ENCODE measurements at regions not wholly inside any gene's neighbourhood (a gene's known extent, or its start where the extent isn't known, plus 50 kb on each side); places are given as distances from the start of the nearest gene placed in this dataset.

GRCh38 chr18:45165871-45166270 lies 449.4 kb upstream of the SLC14A2 start:
- H3K4me1 ChIP-seq (ENCODE audit: control insufficient read depth, low read depth, low read length), result no peaks in the 10 kb centered on the region
- no peak overlapping the region for H2AK5ac ChIP-seq (ENCODE audit: low read length)

GRCh38 chr18:45166341-45166835 lies 448.9 kb upstream of the SLC14A2 start:
- Histone ChIP-seq H3K27me3 (ENCODE audit: insufficient read depth, low read length, poor library complexity) (no peaks in the 10 kb centered on the region), H3K4me1 (ENCODE audit: control insufficient read depth, low read depth, low read length) (no peaks in the 10 kb centered on the region), H3K27ac (ENCODE audit: low read depth, low read length) (no peak overlapping the region), H2BK5ac (ENCODE audit: low read length) (no peak overlapping the region), H2BK120ac (ENCODE audit: low read depth, low read length) (no peak overlapping the region), H4K8ac (ENCODE audit: low read depth, low read length) (no peak overlapping the region), H4K5ac (ENCODE audit: low read length) (no peak overlapping the region), H3K56ac (ENCODE audit: low read length) (no peak overlapping the region), H3K18ac (ENCODE audit: low read length) (no peak overlapping the region), H3K4me3 (ENCODE audit: low read length) (no peak overlapping the region), H3K4me2 (ENCODE audit: low read length) (no peak overlapping the region), H3K4ac (ENCODE audit: low read depth, low read length) (no peak overlapping the region), H3K79me2 (ENCODE audit: control insufficient read depth, insufficient read depth, low read length) (no peaks in the 10 kb centered on the region), H2BK15ac (replicated peaks; ENCODE audit: low read depth) (no peak overlapping the region), H3K36me3 (ENCODE audit: control insufficient read depth, insufficient read depth, low read length) (no peaks in the 10 kb centered on the region), H3K9ac (ENCODE audit: low read length) (no peak overlapping the region), H3K23ac (ENCODE audit: low read length) (no peak overlapping the region), H2AK5ac (ENCODE audit: low read length) (no peak overlapping the region), H3K79me1 (ENCODE audit: low read length) (no peaks in the 10 kb centered on the region)
- no CpG with 5 or more reads among the region's 5 CpGs for WGBS (ENCODE audit: extremely low coverage, insufficient coverage, low lambda C conversion rate)
- no peak for DNase-seq

More at GRCh38 chr18:45165871-45166270, 449.4 kb upstream of the SLC14A2 start:
- no peak overlapping the region for H3K4me2 ChIP-seq (ENCODE audit: low read length)
- no CpG with 5 or more reads among the region's 3 CpGs for WGBS (ENCODE audit: extremely low coverage, insufficient coverage, low lambda C conversion rate)
- H3K79me2 ChIP-seq (ENCODE audit: control insufficient read depth, insufficient read depth, low read length), result no peaks in the 10 kb centered on the region
- H2BK120ac ChIP-seq (ENCODE audit: low read depth, low read length), result no peak overlapping the region
- H2BK15ac ChIP-seq (replicated peaks; ENCODE audit: low read depth), result no peak overlapping the region
- no peak overlapping the region for H3K4me3 ChIP-seq (ENCODE audit: low read length)
- H3K36me3 ChIP-seq (ENCODE audit: control insufficient read depth, insufficient read depth, low read length), result no peaks in the 10 kb centered on the region
- H3K27ac ChIP-seq (ENCODE audit: low read depth, low read length), result no peak overlapping the region
- H2BK5ac ChIP-seq (ENCODE audit: low read length), result no peak overlapping the region
- no peak overlapping the region for H3K23ac ChIP-seq (ENCODE audit: low read length)
- no peak overlapping the region for H3K56ac ChIP-seq (ENCODE audit: low read length)
- H4K8ac ChIP-seq (ENCODE audit: low read depth, low read length), result no peak overlapping the region
- no peak overlapping the region for H3K9ac ChIP-seq (ENCODE audit: low read length)
- no peaks in the 10 kb centered on the region for H3K27me3 ChIP-seq (ENCODE audit: insufficient read depth, low read length, poor library complexity)
- no peaks in the 10 kb centered on the region for H3K79me1 ChIP-seq (ENCODE audit: low read length)
- H3K4ac ChIP-seq (ENCODE audit: low read depth, low read length), result no peak overlapping the region
- no peak overlapping the region for H4K5ac ChIP-seq (ENCODE audit: low read length)
- no peak overlapping the region for H3K18ac ChIP-seq (ENCODE audit: low read length)
- no peak for DNase-seq

GRCh38 chr18:45166836-45167551 lies 448.3 kb upstream of the SLC14A2 start:
- no peak overlapping the region for H3K56ac ChIP-seq (ENCODE audit: low read length)
- no peak overlapping the region for H3K27ac ChIP-seq (ENCODE audit: low read depth, low read length)
- no peak overlapping the region for H3K18ac ChIP-seq (ENCODE audit: low read length)
- H3K4ac ChIP-seq (ENCODE audit: low read depth, low read length), result no peak overlapping the region
- no peaks in the 10 kb centered on the region for H3K79me1 ChIP-seq (ENCODE audit: low read length)
- H4K5ac ChIP-seq (ENCODE audit: low read length), result no peak overlapping the region
- no peak overlapping the region for H4K8ac ChIP-seq (ENCODE audit: low read depth, low read length)
- no peak overlapping the region for H3K4me2 ChIP-seq (ENCODE audit: low read length)
- no peak overlapping the region for H2AK5ac ChIP-seq (ENCODE audit: low read length)
- H3K23ac ChIP-seq (ENCODE audit: low read length), result no peak overlapping the region
- no CpG with 5 or more reads among the region's 5 CpGs for WGBS (ENCODE audit: extremely low coverage, insufficient coverage, low lambda C conversion rate)
- DNase-seq, result no peak
- no peak overlapping the region for H2BK5ac ChIP-seq (ENCODE audit: low read length)
- H3K79me2 ChIP-seq (ENCODE audit: control insufficient read depth, insufficient read depth, low read length), result no peaks in the 10 kb centered on the region
- H3K27me3 ChIP-seq (ENCODE audit: insufficient read depth, low read length, poor library complexity), result no peaks in the 10 kb centered on the region
- no peak overlapping the region for H2BK120ac ChIP-seq (ENCODE audit: low read depth, low read length)
- no peak overlapping the region for H2BK15ac ChIP-seq (replicated peaks; ENCODE audit: low read depth)
- no peak overlapping the region for H3K9ac ChIP-seq (ENCODE audit: low read length)
- H3K4me3 ChIP-seq (ENCODE audit: low read length), result no peak overlapping the region
- H3K4me1 ChIP-seq (ENCODE audit: control insufficient read depth, low read depth, low read length), result no peaks in the 10 kb centered on the region
- no peaks in the 10 kb centered on the region for H3K36me3 ChIP-seq (ENCODE audit: control insufficient read depth, insufficient read depth, low read length)

- Histone ChIP-seq H3K56ac (ENCODE audit: low read length) (no peak overlapping the region), H3K4me1 (ENCODE audit: control insufficient read depth, low read depth, low read length) (no peaks in the 10 kb centered on the region), H2AK5ac (ENCODE audit: low read length) (no peak overlapping the region), H3K27ac (ENCODE audit: low read depth, low read length) (no peak overlapping the region), H3K4me3 (ENCODE audit: low read length) (no peak overlapping the region), H4K5ac (ENCODE audit: low read length) (no peak overlapping the region), H3K36me3 (ENCODE audit: control insufficient read depth, insufficient read depth, low read length) (no peaks in the 10 kb centered on the region), H3K79me1 (ENCODE audit: low read length) (no peaks in the 10 kb centered on the region), H3K79me2 (ENCODE audit: control insufficient read depth, insufficient read depth, low read length) (no peaks in the 10 kb centered on the region), H3K9ac (ENCODE audit: low read length) (no peak overlapping the region), H3K4me2 (ENCODE audit: low read length) (no peak overlapping the region), H3K4ac (ENCODE audit: low read depth, low read length) (no peak overlapping the region), H3K23ac (ENCODE audit: low read length) (no peak overlapping the region), H2BK5ac (ENCODE audit: low read length) (no peak overlapping the region), H2BK15ac (replicated peaks; ENCODE audit: low read depth) (no peak overlapping the region), H2BK120ac (ENCODE audit: low read depth, low read length) (no peak overlapping the region), H3K18ac (ENCODE audit: low read length) (no peak overlapping the region), H3K27me3 (ENCODE audit: insufficient read depth, low read length, poor library complexity) (no peaks in the 10 kb centered on the region), H4K8ac (ENCODE audit: low read depth, low read length) (no peak overlapping the region)
- WGBS (ENCODE audit: extremely low coverage, insufficient coverage, low lambda C conversion rate), result no CpG with 5 or more reads among the region's 6 CpGs
- no peak for DNase-seq
Measured at GRCh38 chr18:45167631-45168280, 447.5 kb upstream of the SLC14A2 start.

GRCh38 chr18:45168866-45169600 lies 446.2 kb upstream of the SLC14A2 start:
- Histone ChIP-seq H3K4me2 (ENCODE audit: low read length) (no peak overlapping the region), H3K27me3 (ENCODE audit: insufficient read depth, low read length, poor library complexity) (no peaks in the 10 kb centered on the region)

More at GRCh38 chr18:45168866-45169600, 446.2 kb upstream of the SLC14A2 start:
- no CpG with 5 or more reads among the region's 2 CpGs for WGBS (ENCODE audit: extremely low coverage, insufficient coverage, low lambda C conversion rate)
- H2BK15ac ChIP-seq (replicated peaks; ENCODE audit: low read depth), result no peak overlapping the region
- H3K4me3 ChIP-seq (ENCODE audit: low read length), result no peak overlapping the region
- no peak overlapping the region for H4K8ac ChIP-seq (ENCODE audit: low read depth, low read length)
- no peak overlapping the region for H3K18ac ChIP-seq (ENCODE audit: low read length)
- H3K4ac ChIP-seq (ENCODE audit: low read depth, low read length), result no peak overlapping the region
- H3K9ac ChIP-seq (ENCODE audit: low read length), result no peak overlapping the region
- H3K36me3 ChIP-seq (ENCODE audit: control insufficient read depth, insufficient read depth, low read length), result no peaks in the 10 kb centered on the region
- no peaks in the 10 kb centered on the region for H3K79me2 ChIP-seq (ENCODE audit: control insufficient read depth, insufficient read depth, low read length)
- H2BK120ac ChIP-seq (ENCODE audit: low read depth, low read length), result no peak overlapping the region
- H2AK5ac ChIP-seq (ENCODE audit: low read length), result no peak overlapping the region
- no peak overlapping the region for H2BK5ac ChIP-seq (ENCODE audit: low read length)
- no peak overlapping the region for H3K27ac ChIP-seq (ENCODE audit: low read depth, low read length)
- no peak for DNase-seq
- no peaks in the 10 kb centered on the region for H3K79me1 ChIP-seq (ENCODE audit: low read length)
- no peak overlapping the region for H3K23ac ChIP-seq (ENCODE audit: low read length)
- H3K4me1 ChIP-seq (ENCODE audit: control insufficient read depth, low read depth, low read length), result no peaks in the 10 kb centered on the region
- H4K5ac ChIP-seq (ENCODE audit: low read length), result no peak overlapping the region
- H3K56ac ChIP-seq (ENCODE audit: low read length), result no peak overlapping the region
